IMR-90 (cell line): ENCODE measurements at regions not wholly inside any gene's neighbourhood (a gene's known extent, or its start where the extent isn't known, plus 50 kb on each side); places are given as distances from the start of the nearest gene placed in this dataset.

Experiments used
- ATAC-seq: fragments of 200-7000 bp; cut with Tn5 transposase; 2 replicates; pipeline ENCODE4 v1.9.1; 2020; ENCODE audit warnings: low read depth, mild to moderate bottlenecking, moderate library complexity
- BruUV-seq: library from RNA; stranded (reverse); fragments of 400-500 nt; replicated peaks from 2 replicates; lab custom pipeline; 2021; lab: Mats Ljungman, UMichigan
- CTCF ChIA-PET: fragments of 300-600 bp; formaldehyde crosslinking; extraction: SDS; loops from one replicate; lab custom pipeline; 2021; ENCODE audit warnings: antibody characterized with exemption; lab: Yijun Ruan, JAX
- POLR2A ChIA-PET: fragments of 300-600 bp; sonication (Branson Sonifier 250); formaldehyde crosslinking; loops from one replicate; lab custom pipeline; 2022; ENCODE audit warnings: antibody characterized with exemption; ENCODE audit not compliant: unreplicated experiment; lab: Charles Lee
- DNase-seq: peaks from one replicate; pipeline ENCODE4 v3.0.0; 2013
- H2AFZ ChIP-seq: replicated peaks from 2 replicates; pipeline ENCODE3; 2013; ENCODE audit warnings: low read length, mild to moderate bottlenecking; ENCODE audit not compliant: poor library complexity
- H2AK5ac ChIP-seq: 2 replicates; pipeline ENCODE4 v1.6.1; 2013; ENCODE audit warnings: low read depth, low read length, inconsistent platforms
- H2AK9ac ChIP-seq: replicated peaks from 2 replicates; pipeline ENCODE3; 2013; ENCODE audit warnings: mild to moderate bottlenecking, low read depth, low read length, moderate library complexity; ENCODE audit not compliant: poor library complexity
- H2BK120ac ChIP-seq: 2 replicates; pipeline ENCODE4 v1.6.1; 2013; ENCODE audit warnings: low read depth, low read length, inconsistent platforms
- H2BK15ac ChIP-seq: 3 replicates; pipeline ENCODE4 v1.6.1; 2013; ENCODE audit warnings: low read depth, low read length, inconsistent platforms
- H2BK20ac ChIP-seq: 2 replicates; pipeline ENCODE4 v1.6.1; 2013; ENCODE audit warnings: low read depth, mild to moderate bottlenecking, inconsistent platforms, low read length, moderate library complexity
- H2BK5ac ChIP-seq: 2 replicates; pipeline ENCODE4 v1.6.1; 2013; ENCODE audit warnings: mild to moderate bottlenecking, low read depth, low read length, inconsistent platforms; ENCODE audit not compliant: poor library complexity, severe bottlenecking
- H3K14ac ChIP-seq: replicated peaks from 2 replicates; pipeline ENCODE4 v1.6.1; 2013; ENCODE audit warnings: low read depth, low read length, inconsistent platforms
- H3K18ac ChIP-seq: 2 replicates; pipeline ENCODE4 v1.6.1; 2013; ENCODE audit warnings: low read depth, low read length, control low read depth
- H3K23ac ChIP-seq: 2 replicates; pipeline ENCODE4 v1.6.1; 2013; ENCODE audit warnings: low read depth, low read length, inconsistent platforms
- H3K27ac ChIP-seq: 2 replicates; pipeline ENCODE4 v1.5.1; 2013; ENCODE audit warnings: mild to moderate bottlenecking, control low read depth, low read length; ENCODE audit not compliant: insufficient read depth
- H3K27me3 ChIP-seq: 2 replicates; pipeline ENCODE4 v1.6.1; 2013; ENCODE audit warnings: low read length; ENCODE audit not compliant: control insufficient read depth, insufficient read depth
- H3K36me3 ChIP-seq: 2 replicates; pipeline ENCODE4 v1.6.1; 2013; ENCODE audit warnings: low read length, mixed read lengths; ENCODE audit not compliant: control insufficient read depth, insufficient read depth
- H3K4ac ChIP-seq: 2 replicates; pipeline ENCODE4 v1.6.1; 2013; ENCODE audit warnings: low read depth, low read length, inconsistent platforms
- H3K4me1 ChIP-seq: 2 replicates; pipeline ENCODE4 v1.6.1; 2013; ENCODE audit warnings: low read length, mixed read lengths; ENCODE audit not compliant: control insufficient read depth, insufficient read depth
- H3K4me2 ChIP-seq: 2 replicates; pipeline ENCODE4 v1.6.1; 2013; ENCODE audit warnings: low read depth, mild to moderate bottlenecking, control low read depth, low read length, moderate library complexity
- H3K4me3 ChIP-seq: 2 replicates; pipeline ENCODE4 v1.5.1; 2013; ENCODE audit warnings: low read depth, mild to moderate bottlenecking, control low read depth, low read length, moderate library complexity; ENCODE audit not compliant: insufficient read depth
- H3K56ac ChIP-seq: 2 replicates; pipeline ENCODE4 v1.6.1; 2013; ENCODE audit warnings: low read length, inconsistent platforms; ENCODE audit not compliant: insufficient read depth; ENCODE audit errors: extremely low read depth
- H3K79me1 ChIP-seq, 2 experiments: 2 replicates each; pipeline ENCODE4 v1.6.1; 2013; ENCODE audit warnings: low read length in 2 of 2, inconsistent platforms in 1 of 2, low read depth in 1 of 2
- H3K9ac ChIP-seq: 2 replicates; pipeline ENCODE4 v1.6.1; 2013; ENCODE audit warnings: low read depth, low read length, control low read depth
- H3K9me1 ChIP-seq: 2 replicates; pipeline ENCODE4 v1.6.1; 2013; ENCODE audit warnings: low read length, inconsistent platforms; ENCODE audit not compliant: insufficient read depth
- H3K9me3 ChIP-seq: 2 replicates; pipeline ENCODE4 v1.6.1; 2013; ENCODE audit warnings: low read length; ENCODE audit not compliant: control insufficient read depth, insufficient read depth
- H4K20me1 ChIP-seq: 2 replicates; pipeline ENCODE4 v1.6.1; 2013; ENCODE audit warnings: low read length, inconsistent platforms; ENCODE audit not compliant: insufficient read depth
- H4K5ac ChIP-seq: 2 replicates; pipeline ENCODE4 v1.6.1; 2013; ENCODE audit warnings: mild to moderate bottlenecking, low read depth, low read length, control low read depth
- H4K8ac ChIP-seq, 2 experiments: 2 replicates each; pipeline ENCODE4 v1.6.1; 2013; ENCODE audit warnings: low read depth in 2 of 2, low read length in 2 of 2, control low read depth in 1 of 2, inconsistent platforms in 1 of 2
- H4K91ac ChIP-seq: 2 replicates; pipeline ENCODE4 v1.6.1; 2013; ENCODE audit warnings: low read depth, low read length, inconsistent platforms; ENCODE audit not compliant: insufficient read depth
- BHLHE40 ChIP-seq: fragments of 150-350 bp; IDR thresholded peaks from 2 replicates; pipeline ENCODE4 v1.6.1; 2016; ENCODE audit warnings: mild to moderate bottlenecking, low read depth, low read length
- CEBPB ChIP-seq: IDR thresholded peaks from 2 replicates; pipeline ENCODE4 v1.6.1; 2012; ENCODE audit warnings: low read depth, low read length, improper control_type of control experiment
- CHD1 ChIP-seq: IDR thresholded peaks from 2 replicates; pipeline ENCODE4 v1.6.1; 2012; ENCODE audit warnings: low read depth, low read length, improper control_type of control experiment
- CTCF ChIP-seq: conservative IDR thresholded peaks from 2 replicates; pipeline ENCODE4 v1.5.1; 2012; ENCODE audit warnings: mild to moderate bottlenecking, low read depth, low read length, improper control_type of control experiment
- FOS ChIP-seq: fragments of 150-350 bp; IDR thresholded peaks from 2 replicates; pipeline ENCODE4 v1.6.1; 2016; ENCODE audit warnings: low read depth, low read length
- MAFK ChIP-seq: IDR thresholded peaks from 2 replicates; pipeline ENCODE4 v1.6.1; 2012; ENCODE audit warnings: low read depth, low read length, improper control_type of control experiment
- MAZ ChIP-seq: IDR thresholded peaks from 2 replicates; pipeline ENCODE4 v1.6.1; 2012; ENCODE audit warnings: low read depth, mild to moderate bottlenecking, low read length, improper control_type of control experiment, moderate library complexity, borderline replicate concordance
- MXI1 ChIP-seq: IDR thresholded peaks from 2 replicates; pipeline ENCODE4 v1.6.1; 2012; ENCODE audit warnings: low read depth, mild to moderate bottlenecking, low read length, moderate library complexity, borderline replicate concordance
- NFE2L2 ChIP-seq: fragments of 150-350 bp; IDR thresholded peaks from 2 replicates; pipeline ENCODE4 v1.6.1; 2016; ENCODE audit warnings: low read depth, mild to moderate bottlenecking, low read length
- POLR2A ChIP-seq: IDR thresholded peaks from 2 replicates; pipeline ENCODE4 v1.6.1; 2012; ENCODE audit warnings: mild to moderate bottlenecking, low read depth, low read length
- RAD21 ChIP-seq: IDR thresholded peaks from 2 replicates; pipeline ENCODE4 v1.6.1; 2012; ENCODE audit warnings: low read length, improper control_type of control experiment
- RCOR1 ChIP-seq: IDR thresholded peaks from 2 replicates; pipeline ENCODE4 v1.6.1; 2012; ENCODE audit warnings: mild to moderate bottlenecking, low read length, improper control_type of control experiment; ENCODE audit not compliant: insufficient replicate concordance
- RFX5 ChIP-seq: IDR thresholded peaks from 2 replicates; pipeline ENCODE4 v1.8.0; 2012; ENCODE audit warnings: low read depth, mild to moderate bottlenecking, low read length, moderate library complexity
- SMC3 ChIP-seq: fragments of 150-350 bp; IDR thresholded peaks from 2 replicates; pipeline ENCODE4 v1.6.1; 2016; ENCODE audit warnings: low read depth, mild to moderate bottlenecking, antibody characterized with exemption, low read length, moderate library complexity
- WGBS, 2 experiments: methylation state at CpG; one replicate each; pipeline versions ENCODE4 v1.1.5 to v1.1.7; 2013; ENCODE audit warnings: missing lambda C conversion rate in 2 of 2; ENCODE audit not compliant: insufficient read length in 1 of 2; ENCODE audit errors: extremely low coverage in 2 of 2; 5-methylcytosine and 5-hydroxymethylcytosine counted together
- dilution Hi-C: fragments of 300-500 bp; cut with HindIII; formaldehyde crosslinking; loops from one replicate; pipeline ENCODE4 v1.14.3; 2018; ENCODE audit warnings: low sequenced_read_pairs; ENCODE audit not compliant: unreplicated experiment
- in situ Hi-C: fragments of 300-500 bp; cut with MboI; formaldehyde crosslinking; loops from 3 replicates; pipeline ENCODE4 v1.14.3; 2019; ENCODE audit warnings: low sequenced_read_pairs, inconsistent platforms, mixed read lengths
- intact Hi-C: fragments of 100-400 bp; cut with micrococcal nuclease; formaldehyde crosslinking; loops from 2 replicates; pipeline ENCODE4 v1.10.0; 2022
- TF ChIP-seq, protein P1 (sequence below): fragments of 150-350 bp; IDR thresholded peaks from 2 replicates; pipeline ENCODE4 v1.6.1; 2017; ENCODE audit warnings: mild to moderate bottlenecking, antibody characterized with exemption, low read length, low read depth
- TF ChIP-seq, protein P2 (sequence below): fragments of 150-350 bp; IDR thresholded peaks from 2 replicates; pipeline ENCODE4 v1.6.1; 2016; ENCODE audit warnings: low read depth, mild to moderate bottlenecking, low read length, moderate library complexity, borderline replicate concordance

GRCh38 chr2:176725873-176726645 is 456.8 kb downstream of the MTX2 start:
- in situ Hi-C loops (no loop called here), dilution Hi-C loops (no loop called here), intact Hi-C loops (no loop called here)
- H3K23ac ChIP-seq = no peak overlapping the region
- H3K56ac ChIP-seq = no peak overlapping the region
- no peak overlapping the region for H3K4me2 ChIP-seq
- no peak overlapping the region for H2BK15ac ChIP-seq
- H3K36me3 ChIP-seq = no peaks in the 10 kb centered on the region
- no peaks in the 10 kb centered on the region for H3K79me1 ChIP-seq
- no peak overlapping the region for H3K4ac ChIP-seq
- no peak overlapping the region for H3K27ac ChIP-seq
- H3K27me3 ChIP-seq = no peaks in the 10 kb centered on the region
- no peak overlapping the region for H3K4me3 ChIP-seq
- no peaks in the 10 kb centered on the region for H4K20me1 ChIP-seq
- no peak overlapping the region for H2BK5ac ChIP-seq
- H2BK120ac ChIP-seq = no peak overlapping the region
- no peak overlapping the region for H2AK9ac ChIP-seq
- no peak overlapping the region for H3K18ac ChIP-seq
- no peak overlapping the region for H2BK20ac ChIP-seq
- H4K5ac ChIP-seq = no peak overlapping the region
- no peak overlapping the region for H3K9ac ChIP-seq
- H3K4me1 ChIP-seq = no peaks in the 10 kb centered on the region
- H3K9me1 ChIP-seq = no peaks in the 10 kb centered on the region
- no peak overlapping the region for H3K14ac ChIP-seq
- no peak for TF ChIP-seq POLR2A
- TF ChIP-seq CHD1 = no peak
- TF ChIP-seq MAFK = no peak
- TF ChIP-seq MAZ = no peak
- no peak for TF ChIP-seq FOS
- no peak for TF ChIP-seq BHLHE40
- no peak for TF ChIP-seq SMC3
- TF ChIP-seq, protein P1, sequence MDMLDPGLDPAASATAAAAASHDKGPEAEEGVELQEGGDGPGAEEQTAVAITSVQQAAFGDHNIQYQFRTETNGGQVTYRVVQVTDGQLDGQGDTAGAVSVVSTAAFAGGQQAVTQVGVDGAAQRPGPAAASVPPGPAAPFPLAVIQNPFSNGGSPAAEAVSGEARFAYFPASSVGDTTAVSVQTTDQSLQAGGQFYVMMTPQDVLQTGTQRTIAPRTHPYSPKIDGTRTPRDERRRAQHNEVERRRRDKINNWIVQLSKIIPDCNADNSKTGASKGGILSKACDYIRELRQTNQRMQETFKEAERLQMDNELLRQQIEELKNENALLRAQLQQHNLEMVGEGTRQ = no peak
- TF ChIP-seq MXI1 = no peak
- no peak for TF ChIP-seq RAD21
- no peak for TF ChIP-seq NFE2L2
- TF ChIP-seq RCOR1 = no peak
- TF ChIP-seq RFX5 = no peak
- TF ChIP-seq, protein P2, sequence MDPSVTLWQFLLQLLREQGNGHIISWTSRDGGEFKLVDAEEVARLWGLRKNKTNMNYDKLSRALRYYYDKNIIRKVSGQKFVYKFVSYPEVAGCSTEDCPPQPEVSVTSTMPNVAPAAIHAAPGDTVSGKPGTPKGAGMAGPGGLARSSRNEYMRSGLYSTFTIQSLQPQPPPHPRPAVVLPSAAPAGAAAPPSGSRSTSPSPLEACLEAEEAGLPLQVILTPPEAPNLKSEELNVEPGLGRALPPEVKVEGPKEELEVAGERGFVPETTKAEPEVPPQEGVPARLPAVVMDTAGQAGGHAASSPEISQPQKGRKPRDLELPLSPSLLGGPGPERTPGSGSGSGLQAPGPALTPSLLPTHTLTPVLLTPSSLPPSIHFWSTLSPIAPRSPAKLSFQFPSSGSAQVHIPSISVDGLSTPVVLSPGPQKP = no peak
- TF ChIP-seq CTCF = no peak
- no peak for TF ChIP-seq CEBPB
- no CpG with 5 or more reads among the region's 3 CpGs for WGBS, 2 experiments
- DNase-seq = no peak
- no peak for ATAC-seq
- no peak overlapping the region for H4K91ac ChIP-seq
- no peak overlapping the region for H2AK5ac ChIP-seq
- H3K9me3 ChIP-seq = no peaks in the 10 kb centered on the region
- no peak overlapping the region for H2AFZ ChIP-seq
- no TSS peak for BruUV-seq
- H4K8ac ChIP-seq = no peak overlapping the region
- ChIA-PET POLR2A (no interaction called here), CTCF (no interaction called here)
